Upper lobe of left lung (tissue), 6 donors: ENCODE measurements at regions not wholly inside any gene's neighbourhood (a gene's known extent, or its start where the extent isn't known, plus 50 kb on each side); places are given as distances from the start of the nearest gene placed in this dataset.

Experiments
- ATAC-seq, 2 donors: fragments of 200-7000 bp; cut with Tn5 transposase; one replicate each; pipeline ENCODE4 v1.9.1; 2022; ENCODE audit warnings: mild to moderate bottlenecking in 2 of 2, moderate library complexity in 2 of 2; ENCODE audit not compliant: low FRiP score in 2 of 2
- DNase-seq, 2 donors: peaks; one replicate each; pipeline ENCODE4 v3.0.0-alpha.2; 2019 to 2020
- H3K27ac ChIP-seq, 4 donors: fragments of 200-600 bp; sonication (generic); one replicate each; pipeline ENCODE4 v1.5.1; 2016 to 2019
- H3K27me3 ChIP-seq, 4 donors: fragments of 200-600 bp; sonication (generic); one replicate each; pipeline ENCODE4 v1.5.1; 2017 to 2019
- H3K36me3 ChIP-seq, 4 donors: fragments of 200-600 bp; sonication (generic); one replicate each; pipeline ENCODE4 v1.5.1; 2016 to 2019
- H3K4me1 ChIP-seq, 4 donors: fragments of 200-600 bp; sonication (generic); one replicate each; pipeline ENCODE4 v1.5.1; 2018 to 2019
- H3K4me3 ChIP-seq, 4 donors: fragments of 200-600 bp; sonication (generic); one replicate each; pipeline ENCODE4 v1.5.1; 2017 to 2019; ENCODE audit warnings: mild to moderate bottlenecking in 2 of 4, moderate library complexity in 1 of 4
- H3K9me3 ChIP-seq, 4 donors: fragments of 200-600 bp; sonication (generic); one replicate each; pipeline ENCODE4 v1.5.1; 2018 to 2019
- EP300 ChIP-seq, 4 donors: sonication (generic); formaldehyde crosslinking; IDR thresholded peaks; one replicate each; pipeline ENCODE4 v1.5.1; 2017; ENCODE audit warnings: antibody characterized with exemption in 4 of 4, control low read depth in 2 of 4
- POLR2A ChIP-seq, 4 donors: fragments of 450-650 bp; IDR thresholded peaks; one replicate each; pipeline ENCODE4 v1.5.1; 2016 to 2017; ENCODE audit warnings: antibody characterized with exemption in 4 of 4, mild to moderate bottlenecking in 2 of 4
- POLR2AphosphoS5 ChIP-seq, 2 donors: sonication (generic); formaldehyde crosslinking; IDR thresholded peaks; one replicate each; pipeline ENCODE4 v1.5.1; 2017; ENCODE audit warnings: antibody characterized with exemption in 2 of 2
- WGBS, 2 donors: methylation state at CpG; one replicate each; pipeline ENCODE4 v1.1.5; 2017 to 2018; 5-methylcytosine and 5-hydroxymethylcytosine counted together
- TF ChIP-seq, protein P1 (sequence below), 6 experiments: fragments of 450-650 bp in 4 of 6; fragments of 200-600 bp in 2 of 6; sonication (generic) in 2 of 6; IDR thresholded peaks; one replicate each; pipeline ENCODE4 v1.5.1; 2016 to 2019; ENCODE audit warnings: antibody characterized with exemption in 6 of 6
- donor health status: DM: no; HTN: no; CAD: no; lungs with moderate emphysema.
- donor health status: DM: no; HTN: yes; CAD: no; lungs with severe emphysema.

DNA sequence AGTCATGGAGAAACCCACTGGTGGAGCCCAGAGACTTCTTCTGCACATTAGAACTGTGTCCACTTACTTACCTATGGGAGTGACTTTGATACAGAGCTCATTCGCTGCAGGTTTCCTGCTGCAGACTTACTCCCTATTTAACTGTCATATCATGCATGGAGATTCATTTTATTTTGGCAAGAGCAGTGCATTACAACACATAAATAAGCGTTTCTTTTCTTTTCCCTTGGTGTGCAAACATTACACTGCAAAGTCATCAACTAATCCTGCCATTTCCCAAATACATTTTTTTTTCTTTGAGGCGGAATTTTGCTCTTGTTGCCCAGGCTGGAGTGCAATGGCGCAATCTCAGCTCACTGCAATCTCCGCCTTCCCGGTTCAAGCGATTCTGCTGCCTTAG is 230.9 kb upstream of the SFRP2 start:
- no peak overlapping the region for H3K27ac ChIP-seq
- no peaks in the 10 kb centered on the region for H3K9me3 ChIP-seq
- 86 to 90% methylated on average over 7 of the region's 7 CpGs for WGBS, 2 donors
- H3K4me3 ChIP-seq: no peak overlapping the region
- no peaks in the 10 kb centered on the region for H3K36me3 ChIP-seq
- H3K27me3 ChIP-seq: no peaks in the 10 kb centered on the region
- H3K4me1 ChIP-seq: no peaks in the 10 kb centered on the region
- DNase-seq (no peak), ATAC-seq (peak in 1 of 2 donors; percentile 20)
- TF ChIP-seq POLR2AphosphoS5 (IDR thresholded peaks at IDR 0.05) (no peak), POLR2A (IDR thresholded peaks at IDR 0.05) (no peak), EP300 (IDR thresholded peaks at IDR 0.05) (no peak)
- TF ChIP-seq, protein P1, sequence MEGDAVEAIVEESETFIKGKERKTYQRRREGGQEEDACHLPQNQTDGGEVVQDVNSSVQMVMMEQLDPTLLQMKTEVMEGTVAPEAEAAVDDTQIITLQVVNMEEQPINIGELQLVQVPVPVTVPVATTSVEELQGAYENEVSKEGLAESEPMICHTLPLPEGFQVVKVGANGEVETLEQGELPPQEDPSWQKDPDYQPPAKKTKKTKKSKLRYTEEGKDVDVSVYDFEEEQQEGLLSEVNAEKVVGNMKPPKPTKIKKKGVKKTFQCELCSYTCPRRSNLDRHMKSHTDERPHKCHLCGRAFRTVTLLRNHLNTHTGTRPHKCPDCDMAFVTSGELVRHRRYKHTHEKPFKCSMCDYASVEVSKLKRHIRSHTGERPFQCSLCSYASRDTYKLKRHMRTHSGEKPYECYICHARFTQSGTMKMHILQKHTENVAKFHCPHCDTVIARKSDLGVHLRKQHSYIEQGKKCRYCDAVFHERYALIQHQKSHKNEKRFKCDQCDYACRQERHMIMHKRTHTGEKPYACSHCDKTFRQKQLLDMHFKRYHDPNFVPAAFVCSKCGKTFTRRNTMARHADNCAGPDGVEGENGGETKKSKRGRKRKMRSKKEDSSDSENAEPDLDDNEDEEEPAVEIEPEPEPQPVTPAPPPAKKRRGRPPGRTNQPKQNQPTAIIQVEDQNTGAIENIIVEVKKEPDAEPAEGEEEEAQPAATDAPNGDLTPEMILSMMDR (IDR thresholded peaks at IDR 0.05): no peak

- H3K4me1 ChIP-seq: no peaks in the 10 kb centered on the region
- ATAC-seq: no peak
Measured at GRCh38 chr4:154018659-154019058, 229.8 kb upstream of the SFRP2 start.

DNA sequence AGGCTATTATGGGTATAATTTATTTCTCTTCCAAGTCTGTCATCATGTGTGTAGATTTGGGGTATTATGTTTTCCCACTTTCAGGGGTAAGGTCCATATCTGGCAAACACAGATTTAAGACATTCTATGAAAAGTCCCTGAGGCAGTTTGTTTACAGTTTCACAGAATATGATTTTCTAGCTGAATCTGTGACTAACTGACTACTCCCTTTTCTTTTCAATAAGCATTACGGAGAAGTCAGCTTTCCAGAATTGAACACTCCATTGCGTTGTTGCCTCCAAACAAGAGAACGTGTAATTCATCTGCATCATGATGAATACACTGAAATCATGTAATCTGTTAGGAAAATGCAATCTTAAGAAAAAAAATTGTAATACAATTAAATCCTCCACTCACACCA is 226.7 kb upstream of the SFRP2 start:
- ATAC-seq (no peak), DNase-seq (no peak)
- Histone ChIP-seq H3K4me3 (no peak overlapping the region), H3K4me1 (no peaks in the 10 kb centered on the region), H3K27me3 (no peaks in the 10 kb centered on the region), H3K36me3 (no peaks in the 10 kb centered on the region), H3K9me3 (no peaks in the 10 kb centered on the region), H3K27ac (no peak overlapping the region)
- no peak for TF ChIP-seq POLR2A (IDR thresholded peaks at IDR 0.05)
- TF ChIP-seq EP300 (IDR thresholded peaks at IDR 0.05): no peak
- no peak for TF ChIP-seq POLR2AphosphoS5 (IDR thresholded peaks at IDR 0.05)
- TF ChIP-seq, protein P1 (IDR thresholded peaks at IDR 0.05): no peak
- 82 to 89% methylated on average over 3 of the region's 3 CpGs for WGBS, 2 donors

More at GRCh38 chr4:154018659-154019058, 229.8 kb upstream of the SFRP2 start:
- H3K9me3 ChIP-seq: no peaks in the 10 kb centered on the region
- no peaks in the 10 kb centered on the region for H3K27me3 ChIP-seq
- no peak overlapping the region for H3K4me3 ChIP-seq
- no peak for DNase-seq
- no peaks in the 10 kb centered on the region for H3K36me3 ChIP-seq
- TF ChIP-seq, protein P1 (IDR thresholded peaks at IDR 0.05): no peak
- TF ChIP-seq POLR2AphosphoS5 (IDR thresholded peaks at IDR 0.05) (no peak), EP300 (IDR thresholded peaks at IDR 0.05) (no peak), POLR2A (IDR thresholded peaks at IDR 0.05) (no peak)
- WGBS, 2 donors: 48 to 62% methylated on average over 4 of the region's 4 CpGs
- H3K27ac ChIP-seq: no peak overlapping the region

GRCh38 chr4:154014407-154015321 is 225.8 kb upstream of the SFRP2 start:
- no peaks in the 10 kb centered on the region for H3K9me3 ChIP-seq
- DNase-seq (no peak), ATAC-seq (no peak)
- no peaks in the 10 kb centered on the region for H3K4me1 ChIP-seq
- no peaks in the 10 kb centered on the region for H3K36me3 ChIP-seq
- 54 to 56% methylated on average over 7 of the region's 7 CpGs for WGBS, 2 donors
- H3K27ac ChIP-seq: no peak overlapping the region
- no peak overlapping the region for H3K4me3 ChIP-seq
- TF ChIP-seq POLR2AphosphoS5 (IDR thresholded peaks at IDR 0.05) (no peak), EP300 (IDR thresholded peaks at IDR 0.05) (no peak), POLR2A (IDR thresholded peaks at IDR 0.05) (no peak)
- TF ChIP-seq, protein P1 (IDR thresholded peaks at IDR 0.05): no peak
- H3K27me3 ChIP-seq: no peaks in the 10 kb centered on the region

GRCh38 chr4:154013576-154013975 is 224.7 kb upstream of the SFRP2 start:
- no peak for DNase-seq
- Histone ChIP-seq H3K4me3 (no peak overlapping the region), H3K27ac (no peak overlapping the region), H3K27me3 (no peaks in the 10 kb centered on the region), H3K36me3 (no peaks in the 10 kb centered on the region), H3K9me3 (no peaks in the 10 kb centered on the region), H3K4me1 (no peaks in the 10 kb centered on the region)
- no peak for ATAC-seq
- TF ChIP-seq POLR2AphosphoS5 (IDR thresholded peaks at IDR 0.05) (no peak), EP300 (IDR thresholded peaks at IDR 0.05) (no peak)
